HEK293 (cell line): ENCODE measurements at regions not wholly inside any gene's neighbourhood (a gene's known extent, or its start where the extent isn't known, plus 50 kb on each side); places are given as distances from the start of the nearest gene placed in this dataset.

Source experiments
- CTCF ChIA-PET: fragments of 350-600 bp; formaldehyde crosslinking; extraction: SDS; loops from one replicate; lab custom pipeline; 2021; ENCODE audit warnings: antibody characterized with exemption; lab: Yijun Ruan, JAX
- POLR2A ChIA-PET: fragments of 300-600 bp; formaldehyde crosslinking; extraction: SDS; loops from one replicate; lab custom pipeline; 2020; ENCODE audit warnings: antibody characterized with exemption, inconsistent platforms; lab: Yijun Ruan, JAX
- H3K27ac ChIP-seq: fragments of 200-500 bp; sonication (Bioruptor generic); 2 replicates; pipeline ENCODE4 v1.5.1; 2014; ENCODE audit warnings: low read depth, low read length, control low read depth, inconsistent platforms; ENCODE audit errors: extremely low read depth
- H3K36me3 ChIP-seq, 2 experiments: fragments of 200-500 bp in 1 of 2; sonication (Bioruptor generic) in 1 of 2; 1 replicate in 1 of 2; 2 replicates in 1 of 2; pipeline ENCODE4 v1.5.1; 2014 to 2017; ENCODE audit warnings: inconsistent platforms in 2 of 2, low read length in 2 of 2; ENCODE audit not compliant: control insufficient read depth in 2 of 2, insufficient read depth in 1 of 2
- H3K4me1 ChIP-seq: fragments of 200-500 bp; sonication (Bioruptor generic); 2 replicates; pipeline ENCODE4 v1.5.1; 2014; ENCODE audit warnings: mild to moderate bottlenecking, low read length, inconsistent platforms; ENCODE audit not compliant: control insufficient read depth, insufficient read depth
- H3K4me3 ChIP-seq: 2 replicates; pipeline ENCODE4 v1.5.1; 2011; ENCODE audit warnings: low read depth, mild to moderate bottlenecking, control low read depth, low read length, moderate library complexity
- H3K9me3 ChIP-seq: fragments of 200-500 bp; sonication (Bioruptor generic); 2 replicates; pipeline ENCODE4 v1.5.1; 2014; ENCODE audit warnings: low read depth, low read length, inconsistent platforms; ENCODE audit not compliant: control insufficient read depth, insufficient read depth
- FEZF1 ChIP-seq: fragments of 450-650 bp; formaldehyde crosslinking; IDR thresholded peaks from 2 replicates; pipeline ENCODE4 v1.5.1; 2016; ENCODE audit warnings: missing biosample characterization, missing genetic modification characterization
- TRIM28 ChIP-seq: IDR thresholded peaks from 2 replicates; pipeline ENCODE4 v1.6.1; 2011; ENCODE audit warnings: low read length, control low read depth, borderline replicate concordance
- ZBTB21 ChIP-seq: fragments of 450-650 bp; formaldehyde crosslinking; IDR thresholded peaks from 2 replicates; pipeline ENCODE4 v1.5.1; 2017; ENCODE audit warnings: missing biosample characterization, missing genetic modification characterization
- ZNF184 ChIP-seq: fragments of 450-650 bp; IDR thresholded peaks from 2 replicates; pipeline ENCODE4 v1.5.1; 2018; ENCODE audit warnings: missing biosample characterization, mild to moderate bottlenecking, missing genetic modification characterization
- ZNF2 ChIP-seq: fragments of 450-650 bp; formaldehyde crosslinking; IDR thresholded peaks from 2 replicates; pipeline ENCODE4 v1.5.1; 2016; ENCODE audit warnings: missing biosample characterization, missing genetic modification characterization
- ZNF302 ChIP-seq: fragments of 450-650 bp; formaldehyde crosslinking; IDR thresholded peaks from 2 replicates; pipeline ENCODE4 v1.5.1; 2016; ENCODE audit warnings: missing biosample characterization, missing genetic modification characterization, low read depth
- ZNF423 ChIP-seq: fragments of 450-650 bp; formaldehyde crosslinking; IDR thresholded peaks from 2 replicates; pipeline ENCODE4 v1.5.1; 2016; ENCODE audit warnings: missing biosample characterization, missing genetic modification characterization
- ZNF558 ChIP-seq: fragments of 450-650 bp; formaldehyde crosslinking; IDR thresholded peaks from 2 replicates; pipeline ENCODE4 v1.5.1; 2016; ENCODE audit warnings: missing biosample characterization, missing genetic modification characterization
- ZNF571 ChIP-seq: fragments of 450-650 bp; formaldehyde crosslinking; IDR thresholded peaks from 2 replicates; pipeline ENCODE4 v1.5.0; 2017; ENCODE audit warnings: missing biosample characterization, missing genetic modification characterization
- ZNF629 ChIP-seq: fragments of 450-650 bp; formaldehyde crosslinking; IDR thresholded peaks from 2 replicates; pipeline ENCODE4 v1.5.1; 2017; ENCODE audit warnings: missing biosample characterization, missing genetic modification characterization
- ZNF677 ChIP-seq: fragments of 450-650 bp; IDR thresholded peaks from 2 replicates; pipeline ENCODE4 v1.5.0; 2018; ENCODE audit warnings: missing biosample characterization, mild to moderate bottlenecking, missing genetic modification characterization, moderate library complexity
- ZNF701 ChIP-seq: fragments of 450-650 bp; formaldehyde crosslinking; IDR thresholded peaks from 2 replicates; pipeline ENCODE4 v1.5.1; 2016; ENCODE audit warnings: missing biosample characterization, missing genetic modification characterization
- ZSCAN23 ChIP-seq: fragments of 450-650 bp; formaldehyde crosslinking; IDR thresholded peaks from 2 replicates; pipeline ENCODE4 v1.5.1; 2016; ENCODE audit warnings: missing biosample characterization, missing genetic modification characterization
- ZSCAN30 ChIP-seq: fragments of 450-650 bp; IDR thresholded peaks from 2 replicates; pipeline ENCODE4 v1.5.1; 2018; ENCODE audit warnings: missing biosample characterization, mild to moderate bottlenecking, missing genetic modification characterization, moderate library complexity
- TF ChIP-seq, protein P1 (sequence below): fragments of 450-650 bp; formaldehyde crosslinking; optimal IDR thresholded peaks from 2 replicates; pipeline ENCODE3; 2016; ENCODE audit warnings: missing biosample characterization, mild to moderate bottlenecking, missing genetic modification characterization
- TF ChIP-seq, protein P2 (sequence below): fragments of 450-650 bp; formaldehyde crosslinking; IDR thresholded peaks from 2 replicates; pipeline ENCODE4 v1.5.1; 2016; ENCODE audit warnings: missing biosample characterization, missing genetic modification characterization, borderline replicate concordance
- TF ChIP-seq, protein P3 (sequence below): sonication (generic); formaldehyde crosslinking; IDR thresholded peaks from 2 replicates; pipeline ENCODE4 v1.8.1; 2022; ENCODE audit warnings: mild to moderate bottlenecking, moderate library complexity, missing genetic modification reagents
- TF ChIP-seq, protein P4 (sequence below): fragments of 450-650 bp; formaldehyde crosslinking; IDR thresholded peaks from 2 replicates; pipeline ENCODE4 v1.5.1; 2016; ENCODE audit warnings: missing biosample characterization, missing genetic modification characterization, borderline replicate concordance

DNA sequence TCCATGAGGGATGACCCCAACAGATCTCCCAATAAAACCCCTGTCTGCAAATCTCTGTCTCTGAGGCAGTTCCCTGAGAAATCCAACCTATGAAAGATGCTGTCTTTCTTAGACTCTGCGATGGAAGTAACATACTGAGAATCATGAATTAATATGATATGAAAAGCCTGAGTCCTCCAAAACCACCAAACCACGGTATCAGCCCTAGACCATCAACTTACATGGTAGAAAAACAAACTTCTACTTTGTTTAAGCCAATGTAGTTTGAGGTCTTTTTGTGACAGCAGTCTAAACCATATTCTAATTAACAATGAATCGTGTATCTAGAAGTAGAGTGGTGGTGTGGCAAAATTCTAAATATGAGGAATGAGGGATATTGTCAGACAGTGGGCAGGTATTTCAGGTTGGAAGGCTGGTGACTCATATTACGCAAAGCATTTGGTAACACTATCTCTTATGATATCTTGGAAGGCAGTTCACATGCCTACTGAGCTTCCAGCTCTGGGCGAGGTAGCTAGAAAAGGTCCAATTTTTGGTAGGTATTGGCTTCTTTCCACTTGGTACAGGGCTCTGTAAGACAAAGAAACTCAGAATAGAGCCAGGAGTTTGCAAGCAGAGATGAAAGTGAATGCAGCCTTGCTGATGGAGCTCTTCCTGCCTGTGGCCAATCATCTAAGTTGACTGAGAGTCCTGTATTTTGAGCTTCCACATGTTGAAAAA is 215.8 kb downstream of the ZFP36L2 start:
- no peaks in the 10 kb centered on the region for H3K4me1 ChIP-seq
- no peak overlapping the region for H3K4me3 ChIP-seq
- no peaks in the 10 kb centered on the region for H3K9me3 ChIP-seq
- H3K27ac ChIP-seq = no peak overlapping the region
- TF ChIP-seq ZSCAN30 (no peak), ZNF701 (tag by site-specific recombination) (no peak), TRIM28 (no peak), ZNF423 (tag by site-specific recombination) (no peak), ZNF677 (tag by site-specific recombination) (no peak), ZNF2 (no peak), ZNF629 (tag by site-specific recombination) (no peak), ZNF558 (tag by site-specific recombination) (no peak), ZBTB21 (tag by site-specific recombination) (no peak), ZNF302 (tag by site-specific recombination) (no peak), ZSCAN23 (tag by site-specific recombination) (no peak), ZNF184 (no peak), FEZF1 (tag by site-specific recombination) (no peak), ZNF571 (tag by site-specific recombination) (no peak)
- TF ChIP-seq, protein P1, sequence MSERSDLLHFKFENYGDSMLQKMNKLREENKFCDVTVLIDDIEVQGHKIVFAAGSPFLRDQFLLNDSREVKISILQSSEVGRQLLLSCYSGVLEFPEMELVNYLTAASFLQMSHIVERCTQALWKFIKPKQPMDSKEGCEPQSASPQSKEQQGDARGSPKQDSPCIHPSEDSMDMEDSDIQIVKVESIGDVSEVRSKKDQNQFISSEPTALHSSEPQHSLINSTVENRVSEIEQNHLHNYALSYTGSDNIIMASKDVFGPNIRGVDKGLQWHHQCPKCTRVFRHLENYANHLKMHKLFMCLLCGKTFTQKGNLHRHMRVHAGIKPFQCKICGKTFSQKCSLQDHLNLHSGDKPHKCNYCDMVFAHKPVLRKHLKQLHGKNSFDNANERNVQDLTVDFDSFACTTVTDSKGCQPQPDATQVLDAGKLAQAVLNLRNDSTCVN (tag by site-specific recombination) = no peak
- TF ChIP-seq, protein P2, sequence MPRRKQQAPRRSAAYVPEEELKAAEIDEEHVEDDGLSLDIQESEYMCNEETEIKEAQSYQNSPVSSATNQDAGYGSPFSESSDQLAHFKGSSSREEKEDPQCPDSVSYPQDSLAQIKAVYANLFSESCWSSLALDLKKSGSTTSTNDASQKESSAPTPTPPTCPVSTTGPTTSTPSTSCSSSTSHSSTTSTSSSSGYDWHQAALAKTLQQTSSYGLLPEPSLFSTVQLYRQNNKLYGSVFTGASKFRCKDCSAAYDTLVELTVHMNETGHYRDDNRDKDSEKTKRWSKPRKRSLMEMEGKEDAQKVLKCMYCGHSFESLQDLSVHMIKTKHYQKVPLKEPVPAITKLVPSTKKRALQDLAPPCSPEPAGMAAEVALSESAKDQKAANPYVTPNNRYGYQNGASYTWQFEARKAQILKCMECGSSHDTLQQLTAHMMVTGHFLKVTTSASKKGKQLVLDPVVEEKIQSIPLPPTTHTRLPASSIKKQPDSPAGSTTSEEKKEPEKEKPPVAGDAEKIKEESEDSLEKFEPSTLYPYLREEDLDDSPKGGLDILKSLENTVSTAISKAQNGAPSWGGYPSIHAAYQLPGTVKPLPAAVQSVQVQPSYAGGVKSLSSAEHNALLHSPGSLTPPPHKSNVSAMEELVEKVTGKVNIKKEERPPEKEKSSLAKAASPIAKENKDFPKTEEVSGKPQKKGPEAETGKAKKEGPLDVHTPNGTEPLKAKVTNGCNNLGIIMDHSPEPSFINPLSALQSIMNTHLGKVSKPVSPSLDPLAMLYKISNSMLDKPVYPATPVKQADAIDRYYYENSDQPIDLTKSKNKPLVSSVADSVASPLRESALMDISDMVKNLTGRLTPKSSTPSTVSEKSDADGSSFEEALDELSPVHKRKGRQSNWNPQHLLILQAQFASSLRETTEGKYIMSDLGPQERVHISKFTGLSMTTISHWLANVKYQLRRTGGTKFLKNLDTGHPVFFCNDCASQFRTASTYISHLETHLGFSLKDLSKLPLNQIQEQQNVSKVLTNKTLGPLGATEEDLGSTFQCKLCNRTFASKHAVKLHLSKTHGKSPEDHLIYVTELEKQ = no peak
- TF ChIP-seq, protein P3, sequence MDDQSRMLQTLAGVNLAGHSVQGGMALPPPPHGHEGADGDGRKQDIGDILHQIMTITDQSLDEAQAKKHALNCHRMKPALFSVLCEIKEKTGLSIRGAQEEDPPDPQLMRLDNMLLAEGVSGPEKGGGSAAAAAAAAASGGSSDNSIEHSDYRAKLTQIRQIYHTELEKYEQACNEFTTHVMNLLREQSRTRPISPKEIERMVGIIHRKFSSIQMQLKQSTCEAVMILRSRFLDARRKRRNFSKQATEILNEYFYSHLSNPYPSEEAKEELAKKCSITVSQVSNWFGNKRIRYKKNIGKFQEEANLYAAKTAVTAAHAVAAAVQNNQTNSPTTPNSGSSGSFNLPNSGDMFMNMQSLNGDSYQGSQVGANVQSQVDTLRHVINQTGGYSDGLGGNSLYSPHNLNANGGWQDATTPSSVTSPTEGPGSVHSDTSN (CRISPR knock-in tag) = no peak
- TF ChIP-seq, protein P4, sequence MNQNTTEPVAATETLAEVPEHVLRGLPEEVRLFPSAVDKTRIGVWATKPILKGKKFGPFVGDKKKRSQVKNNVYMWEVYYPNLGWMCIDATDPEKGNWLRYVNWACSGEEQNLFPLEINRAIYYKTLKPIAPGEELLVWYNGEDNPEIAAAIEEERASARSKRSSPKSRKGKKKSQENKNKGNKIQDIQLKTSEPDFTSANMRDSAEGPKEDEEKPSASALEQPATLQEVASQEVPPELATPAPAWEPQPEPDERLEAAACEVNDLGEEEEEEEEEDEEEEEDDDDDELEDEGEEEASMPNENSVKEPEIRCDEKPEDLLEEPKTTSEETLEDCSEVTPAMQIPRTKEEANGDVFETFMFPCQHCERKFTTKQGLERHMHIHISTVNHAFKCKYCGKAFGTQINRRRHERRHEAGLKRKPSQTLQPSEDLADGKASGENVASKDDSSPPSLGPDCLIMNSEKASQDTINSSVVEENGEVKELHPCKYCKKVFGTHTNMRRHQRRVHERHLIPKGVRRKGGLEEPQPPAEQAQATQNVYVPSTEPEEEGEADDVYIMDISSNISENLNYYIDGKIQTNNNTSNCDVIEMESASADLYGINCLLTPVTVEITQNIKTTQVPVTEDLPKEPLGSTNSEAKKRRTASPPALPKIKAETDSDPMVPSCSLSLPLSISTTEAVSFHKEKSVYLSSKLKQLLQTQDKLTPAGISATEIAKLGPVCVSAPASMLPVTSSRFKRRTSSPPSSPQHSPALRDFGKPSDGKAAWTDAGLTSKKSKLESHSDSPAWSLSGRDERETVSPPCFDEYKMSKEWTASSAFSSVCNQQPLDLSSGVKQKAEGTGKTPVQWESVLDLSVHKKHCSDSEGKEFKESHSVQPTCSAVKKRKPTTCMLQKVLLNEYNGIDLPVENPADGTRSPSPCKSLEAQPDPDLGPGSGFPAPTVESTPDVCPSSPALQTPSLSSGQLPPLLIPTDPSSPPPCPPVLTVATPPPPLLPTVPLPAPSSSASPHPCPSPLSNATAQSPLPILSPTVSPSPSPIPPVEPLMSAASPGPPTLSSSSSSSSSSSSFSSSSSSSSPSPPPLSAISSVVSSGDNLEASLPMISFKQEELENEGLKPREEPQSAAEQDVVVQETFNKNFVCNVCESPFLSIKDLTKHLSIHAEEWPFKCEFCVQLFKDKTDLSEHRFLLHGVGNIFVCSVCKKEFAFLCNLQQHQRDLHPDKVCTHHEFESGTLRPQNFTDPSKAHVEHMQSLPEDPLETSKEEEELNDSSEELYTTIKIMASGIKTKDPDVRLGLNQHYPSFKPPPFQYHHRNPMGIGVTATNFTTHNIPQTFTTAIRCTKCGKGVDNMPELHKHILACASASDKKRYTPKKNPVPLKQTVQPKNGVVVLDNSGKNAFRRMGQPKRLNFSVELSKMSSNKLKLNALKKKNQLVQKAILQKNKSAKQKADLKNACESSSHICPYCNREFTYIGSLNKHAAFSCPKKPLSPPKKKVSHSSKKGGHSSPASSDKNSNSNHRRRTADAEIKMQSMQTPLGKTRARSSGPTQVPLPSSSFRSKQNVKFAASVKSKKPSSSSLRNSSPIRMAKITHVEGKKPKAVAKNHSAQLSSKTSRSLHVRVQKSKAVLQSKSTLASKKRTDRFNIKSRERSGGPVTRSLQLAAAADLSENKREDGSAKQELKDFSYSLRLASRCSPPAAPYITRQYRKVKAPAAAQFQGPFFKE = no peak
- POLR2A ChIA-PET = no interaction called here
- CTCF ChIA-PET = interaction anchor here (0.5 to 1.5 kb wide), 5 partner anchors 14 to 1323 kb away, joined by 3 read pairs; no protein-coding TSS in a partner anchor
- no peaks in the 10 kb centered on the region for H3K36me3 ChIP-seq
